GM23338 (cell line): ENCODE measurements at regions not wholly inside any gene's neighbourhood (a gene's known extent, or its start where the extent isn't known, plus 50 kb on each side); places are given as distances from the start of the nearest gene placed in this dataset.
A peak's percentile ranks its signal among the peaks of the same experiment; 100 is the strongest.
"Not testable (repeated sequence)": the region's sequence is repeated elsewhere in the genome, so short reads cannot be mapped to it uniquely, and the experiment has no call there.

ENCODE experiments used
- ATAC-seq: fragments of 200-7000 bp; cut with Tn5 transposase; 3 replicates; pipeline ENCODE4 v1.9.1; 2020
- DNase-seq: peaks from one replicate; pipeline ENCODE4 v3.0.0-alpha.2; 2015; ENCODE audit warnings: low spot score
- H2AFZ ChIP-seq: fragments of 200-600 bp; sonication (generic); 2 replicates; pipeline ENCODE4 v1.8.0; 2016; ENCODE audit warnings: antibody characterized with exemption, mild to moderate bottlenecking, moderate library complexity
- H3F3A ChIP-seq: fragments of 200-600 bp; sonication (generic); replicated peaks from 2 replicates; pipeline ENCODE4 v1.8.0; 2017; ENCODE audit warnings: antibody characterized with exemption, mixed run types, low read depth
- H3K27ac ChIP-seq: fragments of 200-600 bp; sonication (generic); 2 replicates; pipeline ENCODE4 v1.6.1; 2016; ENCODE audit warnings: low read depth
- H3K27me3 ChIP-seq: fragments of 200-600 bp; sonication (generic); 2 replicates; pipeline ENCODE4 v1.8.0; 2016; ENCODE audit warnings: mild to moderate bottlenecking, mixed run types, moderate library complexity; ENCODE audit not compliant: insufficient read depth
- H3K36me3 ChIP-seq: fragments of 200-600 bp; sonication (generic); 2 replicates; pipeline ENCODE4 v1.8.0; 2016; ENCODE audit warnings: mild to moderate bottlenecking; ENCODE audit not compliant: insufficient read depth
- H3K4me1 ChIP-seq: fragments of 200-600 bp; sonication (generic); 2 replicates; pipeline ENCODE4 v1.8.0; 2016; ENCODE audit warnings: mild to moderate bottlenecking, moderate library complexity; ENCODE audit not compliant: insufficient read depth
- H3K4me2 ChIP-seq: fragments of 200-600 bp; sonication (generic); 2 replicates; pipeline ENCODE4 v1.7.1; 2017; ENCODE audit warnings: mixed run types
- H3K4me3 ChIP-seq: fragments of 200-600 bp; sonication (generic); 2 replicates; pipeline ENCODE4 v1.6.1; 2016; ENCODE audit warnings: mixed run types
- H3K79me2 ChIP-seq: fragments of 200-600 bp; sonication (generic); replicated peaks from 2 replicates; pipeline ENCODE4 v1.8.0; 2017; ENCODE audit warnings: mild to moderate bottlenecking; ENCODE audit not compliant: insufficient read depth
- H3K9me2 ChIP-seq: fragments of 200-600 bp; sonication (generic); 2 replicates; pipeline ENCODE4 v1.8.0; 2017; ENCODE audit not compliant: insufficient read depth
- H4K20me1 ChIP-seq: fragments of 200-600 bp; sonication (generic); replicated peaks from 2 replicates; pipeline ENCODE4 v1.8.0; 2017; ENCODE audit warnings: mild to moderate bottlenecking; ENCODE audit not compliant: insufficient read depth
- H3K27ac Mint-ChIP-seq: 2 replicates; pipeline ENCODE4 v1.8.0; 2020; ENCODE audit warnings: inconsistent platforms, mild to moderate bottlenecking, moderate library complexity, mixed read lengths
- H3K27me3 Mint-ChIP-seq: 3 replicates; pipeline ENCODE4 v1.8.0; 2022; ENCODE audit warnings: low read depth, mild to moderate bottlenecking, moderate library complexity, mixed read lengths, inconsistent platforms; ENCODE audit not compliant: insufficient read depth, poor library complexity
- H3K36me3 Mint-ChIP-seq: 3 replicates; pipeline ENCODE4 v1.8.0; 2021; ENCODE audit warnings: low read depth, mild to moderate bottlenecking, inconsistent platforms, moderate library complexity, mixed read lengths
- H3K4me1 Mint-ChIP-seq: 3 replicates; pipeline ENCODE4 v1.8.0; 2020; ENCODE audit warnings: mild to moderate bottlenecking, inconsistent platforms, mixed read lengths
- H3K4me3 Mint-ChIP-seq: 3 replicates; pipeline ENCODE4 v1.8.0; 2021; ENCODE audit warnings: moderate library complexity, mild to moderate bottlenecking, inconsistent platforms, mixed read lengths
- H3K9me3 Mint-ChIP-seq: 3 replicates; pipeline ENCODE4 v1.8.0; 2020; ENCODE audit warnings: moderate library complexity, mild to moderate bottlenecking, inconsistent platforms, mixed read lengths
- CREB1 ChIP-seq: fragments of 250-450 bp; sonication (Bioruptor Pico); IDR thresholded peaks from 2 replicates; pipeline ENCODE4 v1.5.0; 2020; ENCODE audit warnings: low read depth, mild to moderate bottlenecking, moderate library complexity
- EZH2 ChIP-seq: fragments of 200-600 bp; sonication (generic); IDR thresholded peaks from one replicate; pipeline ENCODE4 v1.8.0; 2017; ENCODE audit warnings: antibody characterized with exemption, mild to moderate bottlenecking, low read depth; ENCODE audit not compliant: unreplicated experiment
- EZH2phosphoT487 ChIP-seq: fragments of 200-600 bp; sonication (generic); IDR thresholded peaks from one replicate; pipeline ENCODE4 v1.8.1; 2018; ENCODE audit warnings: antibody characterized with exemption; ENCODE audit not compliant: unreplicated experiment
- STAT1 ChIP-seq: IDR thresholded peaks from one replicate; pipeline ENCODE4 v1.6.1; 2016; ENCODE audit warnings: antibody characterized with exemption; ENCODE audit not compliant: unreplicated experiment
- ZNF331 ChIP-seq: fragments of 250-450 bp; sonication (Bioruptor Pico); IDR thresholded peaks from 2 replicates; pipeline ENCODE4 v1.5.0; 2020; ENCODE audit warnings: low read depth, mild to moderate bottlenecking, moderate library complexity
- TF ChIP-seq, protein P1 (sequence below): IDR thresholded peaks from one replicate; pipeline ENCODE4 v1.6.1; 2018; ENCODE audit warnings: antibody characterized with exemption; ENCODE audit not compliant: unreplicated experiment

DNA sequence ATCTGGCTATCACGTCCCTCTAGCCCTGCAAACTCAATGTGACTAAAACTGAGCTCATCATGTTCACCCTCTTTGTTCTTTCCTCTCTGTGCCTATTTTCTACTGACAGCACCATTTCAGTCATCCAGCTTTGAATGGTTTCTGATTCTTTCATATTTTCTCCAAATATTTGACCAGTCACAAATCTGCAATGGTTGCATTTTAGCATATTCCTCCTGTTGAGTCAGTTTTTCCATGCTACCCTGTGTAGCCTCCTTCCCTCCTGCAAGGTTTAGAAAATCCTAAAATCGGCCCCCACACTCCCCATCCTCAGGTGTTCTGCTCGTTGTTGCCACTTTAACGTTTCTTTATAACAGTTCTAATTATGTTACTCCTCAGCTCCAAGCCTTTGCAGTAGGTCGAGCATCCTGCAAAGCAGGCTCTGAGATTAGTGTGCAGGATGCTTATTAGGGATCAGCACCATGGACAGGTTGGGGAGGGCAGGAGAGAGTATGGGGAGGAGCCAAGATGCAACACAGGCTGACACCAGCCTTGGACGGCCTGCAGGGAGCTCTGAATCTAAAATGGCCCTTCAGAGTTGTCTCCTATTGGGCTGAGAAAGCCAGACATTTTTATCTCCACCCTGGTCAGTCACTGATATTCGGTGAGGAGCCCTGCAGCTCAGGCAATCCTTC is 531.0 kb upstream of the COBL start:
- H3K27ac ChIP-seq = no peak overlapping the region
- no peaks in the 10 kb centered on the region for H4K20me1 ChIP-seq
- H3K4me1 ChIP-seq = no peaks in the 10 kb centered on the region
- ATAC-seq (peak; percentile 98), DNase-seq (peak; percentile 60)
- no peak overlapping the region for H3K27ac Mint-ChIP-seq
- no peaks in the 10 kb centered on the region for H3K27me3 ChIP-seq
- no peak for TF ChIP-seq ZNF331 (CRISPR knock-in tag)
- TF ChIP-seq, protein P1, sequence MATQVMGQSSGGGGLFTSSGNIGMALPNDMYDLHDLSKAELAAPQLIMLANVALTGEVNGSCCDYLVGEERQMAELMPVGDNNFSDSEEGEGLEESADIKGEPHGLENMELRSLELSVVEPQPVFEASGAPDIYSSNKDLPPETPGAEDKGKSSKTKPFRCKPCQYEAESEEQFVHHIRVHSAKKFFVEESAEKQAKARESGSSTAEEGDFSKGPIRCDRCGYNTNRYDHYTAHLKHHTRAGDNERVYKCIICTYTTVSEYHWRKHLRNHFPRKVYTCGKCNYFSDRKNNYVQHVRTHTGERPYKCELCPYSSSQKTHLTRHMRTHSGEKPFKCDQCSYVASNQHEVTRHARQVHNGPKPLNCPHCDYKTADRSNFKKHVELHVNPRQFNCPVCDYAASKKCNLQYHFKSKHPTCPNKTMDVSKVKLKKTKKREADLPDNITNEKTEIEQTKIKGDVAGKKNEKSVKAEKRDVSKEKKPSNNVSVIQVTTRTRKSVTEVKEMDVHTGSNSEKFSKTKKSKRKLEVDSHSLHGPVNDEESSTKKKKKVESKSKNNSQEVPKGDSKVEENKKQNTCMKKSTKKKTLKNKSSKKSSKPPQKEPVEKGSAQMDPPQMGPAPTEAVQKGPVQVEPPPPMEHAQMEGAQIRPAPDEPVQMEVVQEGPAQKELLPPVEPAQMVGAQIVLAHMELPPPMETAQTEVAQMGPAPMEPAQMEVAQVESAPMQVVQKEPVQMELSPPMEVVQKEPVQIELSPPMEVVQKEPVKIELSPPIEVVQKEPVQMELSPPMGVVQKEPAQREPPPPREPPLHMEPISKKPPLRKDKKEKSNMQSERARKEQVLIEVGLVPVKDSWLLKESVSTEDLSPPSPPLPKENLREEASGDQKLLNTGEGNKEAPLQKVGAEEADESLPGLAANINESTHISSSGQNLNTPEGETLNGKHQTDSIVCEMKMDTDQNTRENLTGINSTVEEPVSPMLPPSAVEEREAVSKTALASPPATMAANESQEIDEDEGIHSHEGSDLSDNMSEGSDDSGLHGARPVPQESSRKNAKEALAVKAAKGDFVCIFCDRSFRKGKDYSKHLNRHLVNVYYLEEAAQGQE = peak; percentile 85
- no peaks in the 10 kb centered on the region; the same call in 2 of the 3 replicates for H3K4me1 Mint-ChIP-seq
- no peak overlapping the region for H3K4me3 ChIP-seq
- peaks cover 3% of the 10 kb centered on the region; the same call in 1 of the 2 replicates for H3K9me2 ChIP-seq
- no peaks in the 10 kb centered on the region for H3K36me3 Mint-ChIP-seq
- H2AFZ ChIP-seq = peak overlapping the region; percentile 60; the same call in 1 of the 2 replicates
- H3K36me3 ChIP-seq = no peaks in the 10 kb centered on the region
- H3F3A ChIP-seq = no peaks in the 10 kb centered on the region
- no peak overlapping the region for H3K4me2 ChIP-seq
- H3K27me3 Mint-ChIP-seq = no peaks in the 10 kb centered on the region
- H3K4me3 Mint-ChIP-seq = no peak overlapping the region
- H3K9me3 Mint-ChIP-seq = no peaks in the 10 kb centered on the region; the same call in 2 of the 3 replicates
- no peaks in the 10 kb centered on the region for H3K79me2 ChIP-seq

DNA sequence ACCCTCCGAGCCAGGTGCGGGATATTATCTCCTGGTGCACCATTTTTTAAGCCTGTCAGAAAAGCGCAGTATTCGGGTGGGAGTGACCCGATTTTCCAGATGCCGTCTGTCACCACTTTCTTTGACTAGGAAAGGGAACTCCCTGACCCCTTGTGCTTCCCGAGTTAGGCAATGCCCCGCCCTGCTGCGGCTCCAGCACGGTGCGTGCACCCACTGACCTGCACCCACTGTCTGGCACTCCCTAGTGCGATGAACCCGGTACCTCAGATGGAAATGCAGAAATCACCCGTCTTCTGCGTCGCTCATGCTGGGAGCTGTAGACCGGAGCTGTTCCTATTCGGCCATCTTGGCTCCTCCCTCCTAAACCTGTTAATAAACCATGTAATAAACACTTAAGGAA is 522.5 kb upstream of the COBL start:
- Mint-ChIP-seq H3K36me3 (peaks cover 15% of the 10 kb centered on the region), H3K9me3 (peaks cover 25% of the 10 kb centered on the region)
- not testable (repeated sequence) for H3F3A ChIP-seq, H4K20me1 ChIP-seq, H3K36me3 ChIP-seq, H3K4me2 ChIP-seq, H3K27me3 Mint-ChIP-seq, H3K27ac ChIP-seq, ATAC-seq, H3K9me2 ChIP-seq, H3K4me3 ChIP-seq, H3K79me2 ChIP-seq, H3K27ac Mint-ChIP-seq, H3K4me1 ChIP-seq, H3K4me3 Mint-ChIP-seq, H2AFZ ChIP-seq, H3K27me3 ChIP-seq, DNase-seq, H3K4me1 Mint-ChIP-seq

DNA sequence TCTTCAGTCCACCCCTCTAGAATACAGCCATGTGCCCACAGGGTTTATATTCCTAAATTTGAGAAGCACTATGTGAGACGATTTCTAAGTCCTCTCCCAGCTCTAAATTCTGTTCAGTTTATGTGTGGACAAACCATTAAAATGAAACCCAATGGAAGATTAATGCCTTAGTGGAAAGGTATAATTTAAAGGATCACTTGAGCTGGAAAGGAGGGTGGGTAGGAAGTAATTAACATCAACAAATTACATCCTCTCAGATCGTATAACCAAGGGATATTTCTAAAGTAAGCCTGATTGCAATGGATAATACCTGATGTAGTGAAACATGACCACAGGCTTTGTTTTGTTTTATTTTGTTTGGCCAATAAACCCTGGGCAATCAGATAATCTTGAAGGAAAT is 511.0 kb upstream of the COBL start:
- peaks cover 3% of the 10 kb centered on the region; the same call in 1 of the 3 replicates for H3K36me3 Mint-ChIP-seq
- Histone ChIP-seq H3K4me2 (no peak overlapping the region), H2AFZ (no peak overlapping the region), H3K4me3 (no peak overlapping the region), H3F3A (no peaks in the 10 kb centered on the region), H3K9me2 (peaks cover 24% of the 10 kb centered on the region), H3K36me3 (0 out of 2 replicates have a peak, but pooled peaks cover 7% of the 10 kb centered on the region), H4K20me1 (no peaks in the 10 kb centered on the region), H3K27ac (no peak overlapping the region), H3K27me3 (no peaks in the 10 kb centered on the region), H3K4me1 (no peaks in the 10 kb centered on the region), H3K79me2 (no peaks in the 10 kb centered on the region)
- H3K27me3 Mint-ChIP-seq = no peaks in the 10 kb centered on the region
- no peak overlapping the region for H3K27ac Mint-ChIP-seq
- no peak for ATAC-seq
- H3K4me1 Mint-ChIP-seq = no peaks in the 10 kb centered on the region; the same call in 2 of the 3 replicates
- no peak overlapping the region for H3K4me3 Mint-ChIP-seq
- H3K9me3 Mint-ChIP-seq = peaks cover 12% of the 10 kb centered on the region; the same call in 2 of the 3 replicates
- no peak for DNase-seq
- no peak for TF ChIP-seq EZH2
- TF ChIP-seq CREB1 (CRISPR knock-in tag) = no peak
- TF ChIP-seq EZH2phosphoT487 = no peak
- TF ChIP-seq, protein P1 = no peak
- TF ChIP-seq STAT1 = no peak
